Bronchial epithelial cell (primary cell): ENCODE measurements at regions not wholly inside any gene's neighbourhood (a gene's known extent, or its start where the extent isn't known, plus 50 kb on each side); places are given as distances from the start of the nearest gene placed in this dataset.
A peak's percentile ranks its signal among the peaks of the same experiment; 100 is the strongest.

Experiments used
- DNase-seq: peaks from one replicate; pipeline ENCODE4 v3.0.0-alpha.2; 2010; ENCODE audit warnings: low read depth
- FAIRE-seq: peaks from 2 replicates; lab custom pipeline; 2011; peaks lifted over from hg19 to GRCh38; lab: Jason Lieb, UNC
- H3K27me3 ChIP-seq: 2 replicates; pipeline ENCODE4 v1.5.1; 2011; ENCODE audit warnings: low read length; ENCODE audit not compliant: control insufficient read depth, insufficient read depth
- H3K36me3 ChIP-seq: 2 replicates; pipeline ENCODE4 v1.5.1; 2011; ENCODE audit warnings: low read length; ENCODE audit not compliant: control insufficient read depth, insufficient read depth
- H3K4me3 ChIP-seq: 2 replicates; pipeline ENCODE4 v1.5.1; 2011; ENCODE audit warnings: mild to moderate bottlenecking, low read depth, low read length, control low read depth
- TF ChIP-seq, protein P1 (sequence below): IDR thresholded peaks from 2 replicates; pipeline ENCODE4 v1.5.1; 2011; ENCODE audit warnings: mild to moderate bottlenecking, moderate library complexity, low read length, control low read depth, inconsistent platforms; ENCODE audit not compliant: insufficient read depth, severe bottlenecking

- no peak for FAIRE-seq
- DNase-seq, result no peak
Observed at GRCh38 chr11:91955206-91955605, 269.4 kb upstream of the FAT3 start.

GRCh38 chr11:91952056-91952455 lies 272.6 kb upstream of the FAT3 start:
- H3K27me3 ChIP-seq, result no peaks in the 10 kb centered on the region
- FAIRE-seq, result no peak
- no peak overlapping the region for H3K4me3 ChIP-seq
- no peak for DNase-seq
- TF ChIP-seq, protein P1, sequence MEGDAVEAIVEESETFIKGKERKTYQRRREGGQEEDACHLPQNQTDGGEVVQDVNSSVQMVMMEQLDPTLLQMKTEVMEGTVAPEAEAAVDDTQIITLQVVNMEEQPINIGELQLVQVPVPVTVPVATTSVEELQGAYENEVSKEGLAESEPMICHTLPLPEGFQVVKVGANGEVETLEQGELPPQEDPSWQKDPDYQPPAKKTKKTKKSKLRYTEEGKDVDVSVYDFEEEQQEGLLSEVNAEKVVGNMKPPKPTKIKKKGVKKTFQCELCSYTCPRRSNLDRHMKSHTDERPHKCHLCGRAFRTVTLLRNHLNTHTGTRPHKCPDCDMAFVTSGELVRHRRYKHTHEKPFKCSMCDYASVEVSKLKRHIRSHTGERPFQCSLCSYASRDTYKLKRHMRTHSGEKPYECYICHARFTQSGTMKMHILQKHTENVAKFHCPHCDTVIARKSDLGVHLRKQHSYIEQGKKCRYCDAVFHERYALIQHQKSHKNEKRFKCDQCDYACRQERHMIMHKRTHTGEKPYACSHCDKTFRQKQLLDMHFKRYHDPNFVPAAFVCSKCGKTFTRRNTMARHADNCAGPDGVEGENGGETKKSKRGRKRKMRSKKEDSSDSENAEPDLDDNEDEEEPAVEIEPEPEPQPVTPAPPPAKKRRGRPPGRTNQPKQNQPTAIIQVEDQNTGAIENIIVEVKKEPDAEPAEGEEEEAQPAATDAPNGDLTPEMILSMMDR, result no peak
- H3K36me3 ChIP-seq, result no peaks in the 10 kb centered on the region

More at GRCh38 chr11:91955206-91955605, 269.4 kb upstream of the FAT3 start:
- Histone ChIP-seq H3K36me3 (no peaks in the 10 kb centered on the region), H3K27me3 (no peaks in the 10 kb centered on the region), H3K4me3 (no peak overlapping the region)
- TF ChIP-seq, protein P1, result no peak

- Histone ChIP-seq H3K27me3 (no peaks in the 10 kb centered on the region), H3K4me3 (no peak overlapping the region), H3K36me3 (no peaks in the 10 kb centered on the region)
- DNase-seq (peak; percentile 4), FAIRE-seq (no peak)
- TF ChIP-seq, protein P1, result no peak
Observed at GRCh38 chr11:91947215-91947820, 277.3 kb upstream of the FAT3 start.

DNA sequence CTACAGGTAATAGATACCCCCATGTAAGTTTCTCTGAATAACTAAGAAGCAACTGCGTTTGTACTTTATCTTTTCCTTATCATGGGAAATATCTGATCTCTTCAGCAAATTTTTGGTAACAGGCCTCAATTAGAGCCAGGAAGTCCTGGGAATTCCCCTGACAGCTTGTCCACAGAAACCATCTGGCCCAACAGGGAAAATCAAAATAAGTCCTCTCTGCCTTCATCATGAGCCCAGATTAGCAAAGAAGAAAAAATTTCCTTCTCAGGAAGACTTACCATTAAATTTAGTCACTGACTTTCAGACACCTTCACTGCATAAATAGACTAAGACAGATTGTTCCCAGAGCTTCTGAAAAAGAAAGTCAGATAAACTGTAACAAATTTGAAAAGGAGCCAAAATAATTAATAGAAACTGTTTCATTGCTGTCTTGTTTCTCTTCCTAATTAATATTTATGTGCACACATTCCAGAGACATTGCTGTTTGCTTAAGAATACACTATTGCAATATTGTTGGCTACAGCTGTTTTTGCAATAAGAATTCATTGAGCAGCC lies 278.1 kb upstream of the FAT3 start:
- TF ChIP-seq, protein P1, result no peak
- Histone ChIP-seq H3K4me3 (no peak overlapping the region), H3K36me3 (no peaks in the 10 kb centered on the region), H3K27me3 (no peaks in the 10 kb centered on the region)
- FAIRE-seq (no peak), DNase-seq (no peak)

DNA sequence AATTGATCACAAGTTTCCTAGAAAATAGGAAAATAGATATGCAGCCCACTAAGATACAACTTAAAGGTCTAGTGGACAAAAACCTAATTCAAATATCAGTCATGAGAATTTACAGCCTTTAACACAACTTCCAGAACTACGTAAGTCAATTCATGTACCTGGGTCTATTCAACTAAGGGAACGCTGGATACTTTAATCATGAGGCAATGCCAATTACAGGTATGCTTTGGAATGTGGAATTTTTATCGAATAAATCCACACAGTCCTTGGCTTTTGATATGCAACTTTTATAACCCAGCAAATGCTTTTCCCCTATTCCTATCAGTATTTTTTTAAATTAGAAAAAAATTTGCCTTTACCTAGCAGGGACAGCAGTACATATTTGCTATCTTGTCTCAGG lies 289.5 kb upstream of the FAT3 start:
- Histone ChIP-seq H3K36me3 (no peaks in the 10 kb centered on the region), H3K27me3 (no peaks in the 10 kb centered on the region), H3K4me3 (no peak overlapping the region)
- TF ChIP-seq, protein P1, result no peak
- FAIRE-seq, result no peak
- DNase-seq, result no peak
